ENCODE measurements at regions not wholly inside any gene's neighbourhood (a gene's known extent, or its start where the extent isn't known, plus 50 kb on each side); places are given as distances from the start of the nearest gene placed in this dataset.

DNA sequence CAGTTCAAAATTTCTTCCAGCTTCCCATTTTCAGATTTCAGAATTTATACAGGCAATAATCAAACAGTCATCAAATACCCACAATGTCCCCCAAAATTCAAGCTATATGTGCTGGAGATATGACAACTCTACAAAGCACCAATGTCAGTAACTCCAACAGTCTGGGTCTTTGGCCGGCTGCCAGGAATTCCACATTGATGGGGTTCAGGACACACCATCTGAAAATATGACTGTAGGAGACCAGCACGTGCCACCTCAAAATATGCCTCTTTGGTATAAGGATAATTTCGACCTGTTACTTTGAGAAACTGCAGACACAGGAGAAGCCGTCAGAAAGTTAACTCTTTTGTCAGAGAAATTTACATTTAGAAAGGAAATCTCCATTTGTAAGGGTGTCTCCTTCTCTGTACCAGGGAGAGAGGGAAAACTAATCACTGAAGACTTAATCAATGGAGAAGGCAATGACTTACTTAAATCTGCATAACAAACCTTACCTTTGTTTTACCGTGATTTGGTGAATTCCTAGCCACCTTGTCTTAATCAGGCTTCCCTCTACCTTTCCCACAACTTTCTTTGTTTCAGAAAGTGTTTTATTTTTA, 594.3 kb upstream of the CDH5 start:
- TF ChIP-seq, protein P1, sequence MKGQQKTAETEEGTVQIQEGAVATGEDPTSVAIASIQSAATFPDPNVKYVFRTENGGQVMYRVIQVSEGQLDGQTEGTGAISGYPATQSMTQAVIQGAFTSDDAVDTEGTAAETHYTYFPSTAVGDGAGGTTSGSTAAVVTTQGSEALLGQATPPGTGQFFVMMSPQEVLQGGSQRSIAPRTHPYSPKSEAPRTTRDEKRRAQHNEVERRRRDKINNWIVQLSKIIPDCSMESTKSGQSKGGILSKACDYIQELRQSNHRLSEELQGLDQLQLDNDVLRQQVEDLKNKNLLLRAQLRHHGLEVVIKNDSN (IDR thresholded peaks at IDR 0.05) = no peak
- TF ChIP-seq TEAD4 (IDR thresholded peaks at IDR 0.05) (no peak), YY1 (IDR thresholded peaks at IDR 0.05; ENCODE audit: low read depth) (no peak), RAD21 (IDR thresholded peaks at IDR 0.05; ENCODE audit: low read depth) (no peak), CREB1 (IDR thresholded peaks at IDR 0.05; ENCODE audit: low read depth) (no peak), EP300 (IDR thresholded peaks at IDR 0.05; ENCODE audit: borderline replicate concordance) (no peak), TAF1 (IDR thresholded peaks at IDR 0.05; ENCODE audit: low read depth) (no peak), ZBTB7A (IDR thresholded peaks at IDR 0.05; ENCODE audit: low read depth) (no peak), CEBPB (IDR thresholded peaks at IDR 0.05) (no peak), TCF12 (IDR thresholded peaks at IDR 0.05; ENCODE audit: low read depth) (no peak), FOXM1 (IDR thresholded peaks at IDR 0.05; ENCODE audit: borderline replicate concordance, low read depth) (no peak), NFIC (IDR thresholded peaks at IDR 0.05) (no peak), EGR1 (IDR thresholded peaks at IDR 0.05) (no peak)
- TF ChIP-seq, protein P2, sequence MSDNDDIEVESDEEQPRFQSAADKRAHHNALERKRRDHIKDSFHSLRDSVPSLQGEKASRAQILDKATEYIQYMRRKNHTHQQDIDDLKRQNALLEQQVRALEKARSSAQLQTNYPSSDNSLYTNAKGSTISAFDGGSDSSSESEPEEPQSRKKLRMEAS (IDR thresholded peaks at IDR 0.05) = no peak
- TF ChIP-seq, protein P3, sequence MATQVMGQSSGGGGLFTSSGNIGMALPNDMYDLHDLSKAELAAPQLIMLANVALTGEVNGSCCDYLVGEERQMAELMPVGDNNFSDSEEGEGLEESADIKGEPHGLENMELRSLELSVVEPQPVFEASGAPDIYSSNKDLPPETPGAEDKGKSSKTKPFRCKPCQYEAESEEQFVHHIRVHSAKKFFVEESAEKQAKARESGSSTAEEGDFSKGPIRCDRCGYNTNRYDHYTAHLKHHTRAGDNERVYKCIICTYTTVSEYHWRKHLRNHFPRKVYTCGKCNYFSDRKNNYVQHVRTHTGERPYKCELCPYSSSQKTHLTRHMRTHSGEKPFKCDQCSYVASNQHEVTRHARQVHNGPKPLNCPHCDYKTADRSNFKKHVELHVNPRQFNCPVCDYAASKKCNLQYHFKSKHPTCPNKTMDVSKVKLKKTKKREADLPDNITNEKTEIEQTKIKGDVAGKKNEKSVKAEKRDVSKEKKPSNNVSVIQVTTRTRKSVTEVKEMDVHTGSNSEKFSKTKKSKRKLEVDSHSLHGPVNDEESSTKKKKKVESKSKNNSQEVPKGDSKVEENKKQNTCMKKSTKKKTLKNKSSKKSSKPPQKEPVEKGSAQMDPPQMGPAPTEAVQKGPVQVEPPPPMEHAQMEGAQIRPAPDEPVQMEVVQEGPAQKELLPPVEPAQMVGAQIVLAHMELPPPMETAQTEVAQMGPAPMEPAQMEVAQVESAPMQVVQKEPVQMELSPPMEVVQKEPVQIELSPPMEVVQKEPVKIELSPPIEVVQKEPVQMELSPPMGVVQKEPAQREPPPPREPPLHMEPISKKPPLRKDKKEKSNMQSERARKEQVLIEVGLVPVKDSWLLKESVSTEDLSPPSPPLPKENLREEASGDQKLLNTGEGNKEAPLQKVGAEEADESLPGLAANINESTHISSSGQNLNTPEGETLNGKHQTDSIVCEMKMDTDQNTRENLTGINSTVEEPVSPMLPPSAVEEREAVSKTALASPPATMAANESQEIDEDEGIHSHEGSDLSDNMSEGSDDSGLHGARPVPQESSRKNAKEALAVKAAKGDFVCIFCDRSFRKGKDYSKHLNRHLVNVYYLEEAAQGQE (IDR thresholded peaks at IDR 0.05; ENCODE audit: low read depth) = no peak

DNA sequence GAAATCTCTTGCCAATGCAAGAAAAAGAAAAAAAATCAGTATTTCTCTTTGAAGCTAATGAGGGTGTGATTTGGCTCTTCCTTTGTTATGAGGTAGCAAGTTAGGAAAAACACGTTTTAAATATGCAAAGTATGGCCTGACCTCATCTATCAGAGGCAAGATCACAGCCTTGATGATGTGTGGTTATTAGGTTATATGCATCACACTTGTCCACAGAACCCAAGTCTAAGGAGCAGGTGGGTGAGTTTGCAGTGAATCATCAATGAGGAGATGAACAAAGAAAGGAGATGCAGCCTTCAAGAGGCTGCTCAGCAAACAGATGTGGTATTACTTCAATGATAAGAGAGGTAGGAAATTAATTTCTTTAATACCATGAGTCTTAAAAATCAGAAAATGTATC, 594.8 kb upstream of the CDH5 start:
- TF ChIP-seq YY1 (IDR thresholded peaks at IDR 0.05; ENCODE audit: low read depth) (no peak), CEBPB (IDR thresholded peaks at IDR 0.05) (no peak), EGR1 (IDR thresholded peaks at IDR 0.05) (no peak), RAD21 (IDR thresholded peaks at IDR 0.05; ENCODE audit: low read depth) (no peak), TCF12 (IDR thresholded peaks at IDR 0.05; ENCODE audit: low read depth) (no peak), EP300 (IDR thresholded peaks at IDR 0.05; ENCODE audit: borderline replicate concordance) (no peak), NFIC (IDR thresholded peaks at IDR 0.05) (no peak), TEAD4 (IDR thresholded peaks at IDR 0.05) (no peak), FOXM1 (IDR thresholded peaks at IDR 0.05; ENCODE audit: borderline replicate concordance, low read depth) (no peak), TAF1 (IDR thresholded peaks at IDR 0.05; ENCODE audit: low read depth) (no peak), CREB1 (IDR thresholded peaks at IDR 0.05; ENCODE audit: low read depth) (no peak), ZBTB7A (IDR thresholded peaks at IDR 0.05; ENCODE audit: low read depth) (no peak)
- TF ChIP-seq, protein P2 (IDR thresholded peaks at IDR 0.05) = no peak
- TF ChIP-seq, protein P3 (IDR thresholded peaks at IDR 0.05; ENCODE audit: low read depth) = no peak
- TF ChIP-seq, protein P1 (IDR thresholded peaks at IDR 0.05) = no peak

DNA sequence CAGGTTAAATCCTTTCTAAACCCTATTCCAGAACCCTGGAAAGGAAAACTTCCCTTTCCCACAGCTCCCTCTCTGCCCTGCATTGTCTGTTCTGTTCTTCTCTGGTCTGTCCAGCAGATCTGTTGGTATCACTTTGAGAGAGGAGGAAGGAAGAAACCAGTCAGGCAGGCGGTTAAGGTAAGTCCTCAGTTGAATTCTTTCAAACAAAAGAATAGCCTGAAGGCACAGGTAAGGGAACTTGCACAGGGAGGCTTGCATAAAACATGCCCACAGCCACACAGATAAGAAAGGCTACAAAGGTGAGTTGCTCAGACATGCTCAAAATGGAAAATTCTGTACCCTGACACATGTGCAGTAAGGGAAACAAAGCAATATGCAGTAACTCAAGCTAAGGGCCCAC, 595.7 kb upstream of the CDH5 start:
- TF ChIP-seq, protein P3 (IDR thresholded peaks at IDR 0.05; ENCODE audit: low read depth) = no peak
- TF ChIP-seq CREB1 (IDR thresholded peaks at IDR 0.05; ENCODE audit: low read depth) (no peak), TEAD4 (IDR thresholded peaks at IDR 0.05) (no peak), RAD21 (IDR thresholded peaks at IDR 0.05; ENCODE audit: low read depth) (no peak), EP300 (IDR thresholded peaks at IDR 0.05; ENCODE audit: borderline replicate concordance) (no peak), CEBPB (IDR thresholded peaks at IDR 0.05) (no peak), FOXM1 (IDR thresholded peaks at IDR 0.05; ENCODE audit: borderline replicate concordance, low read depth) (no peak), EGR1 (IDR thresholded peaks at IDR 0.05) (no peak), TCF12 (IDR thresholded peaks at IDR 0.05; ENCODE audit: low read depth) (no peak), YY1 (IDR thresholded peaks at IDR 0.05; ENCODE audit: low read depth) (no peak), ZBTB7A (IDR thresholded peaks at IDR 0.05; ENCODE audit: low read depth) (no peak), TAF1 (IDR thresholded peaks at IDR 0.05; ENCODE audit: low read depth) (no peak)
- TF ChIP-seq, protein P1 (IDR thresholded peaks at IDR 0.05) = no peak
- TF ChIP-seq, protein P2 (IDR thresholded peaks at IDR 0.05) = no peak

Data from Ishikawa (cell line).